HG02870 (cell line): ENCODE measurements at regions not wholly inside any gene's neighbourhood (a gene's known extent, or its start where the extent isn't known, plus 50 kb on each side); places are given as distances from the start of the nearest gene placed in this dataset.

Experiments
- ATAC-seq: cut with Tn5 transposase; IDR thresholded peaks from one replicate; pipeline ENCODE4 v1.9.1; 2021; ENCODE audit warnings: mild to moderate bottlenecking, moderate library complexity; ENCODE audit not compliant: unreplicated experiment

DNA sequence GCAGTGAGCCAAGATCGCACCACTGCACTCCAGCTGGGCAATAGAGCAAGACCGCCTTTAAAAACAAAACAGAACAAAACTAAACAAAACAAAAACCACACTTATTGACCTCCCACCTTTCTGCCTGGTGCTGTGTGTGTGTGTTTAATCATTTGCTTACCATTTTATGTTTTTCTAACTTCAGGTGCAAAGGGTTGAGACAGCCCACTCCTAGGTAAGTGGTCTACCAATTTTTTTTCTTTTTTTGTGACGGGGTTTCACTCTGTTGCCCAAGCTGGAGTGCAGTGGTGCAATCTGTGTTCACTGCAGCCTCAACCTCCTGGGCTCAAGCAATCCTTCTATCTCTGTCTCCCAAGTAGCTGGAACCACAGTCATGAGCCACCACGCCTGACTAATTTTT, 65.8 kb downstream of the SALL1 start:
- no peak for ATAC-seq

DNA sequence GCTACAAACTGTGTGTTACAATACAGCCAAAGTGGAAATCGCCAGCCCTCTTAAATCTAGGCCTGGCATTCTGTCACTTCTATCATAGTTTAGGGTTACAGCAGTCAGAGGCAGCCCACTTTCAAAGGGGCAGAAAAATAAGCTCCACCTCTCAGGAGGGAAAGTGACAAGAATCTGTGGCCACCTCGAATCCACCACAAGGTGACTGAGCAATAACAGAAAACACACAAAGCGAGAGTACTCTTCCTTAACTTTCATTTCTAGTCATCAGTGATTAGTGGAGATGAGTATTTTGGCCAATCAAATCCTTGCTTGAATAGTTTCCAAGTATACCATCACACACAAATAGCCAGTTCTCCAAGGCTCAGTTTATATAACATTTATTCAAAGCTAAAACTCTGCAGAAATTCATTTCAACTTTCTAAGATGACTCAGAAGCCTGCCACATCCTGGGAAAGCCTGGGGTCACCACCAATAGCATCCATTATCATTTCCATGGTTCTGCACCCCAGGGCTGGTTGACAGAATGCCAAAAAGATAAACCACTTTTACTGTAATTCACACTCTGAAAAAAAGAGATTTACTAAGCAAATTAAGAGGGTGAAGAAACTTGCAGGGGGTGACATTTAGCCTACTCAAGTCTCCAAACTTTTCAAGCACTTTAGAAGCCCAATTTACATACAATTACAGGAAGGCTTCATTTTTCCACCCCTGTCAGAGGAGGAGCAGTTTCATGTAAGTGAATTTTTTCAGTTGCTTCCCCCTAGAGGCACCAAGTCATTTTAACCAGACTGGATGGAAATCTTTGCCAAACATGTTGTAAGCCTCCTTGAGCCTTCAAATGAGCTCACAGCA, 66.8 kb downstream of the SALL1 start:
- no peak for ATAC-seq

DNA sequence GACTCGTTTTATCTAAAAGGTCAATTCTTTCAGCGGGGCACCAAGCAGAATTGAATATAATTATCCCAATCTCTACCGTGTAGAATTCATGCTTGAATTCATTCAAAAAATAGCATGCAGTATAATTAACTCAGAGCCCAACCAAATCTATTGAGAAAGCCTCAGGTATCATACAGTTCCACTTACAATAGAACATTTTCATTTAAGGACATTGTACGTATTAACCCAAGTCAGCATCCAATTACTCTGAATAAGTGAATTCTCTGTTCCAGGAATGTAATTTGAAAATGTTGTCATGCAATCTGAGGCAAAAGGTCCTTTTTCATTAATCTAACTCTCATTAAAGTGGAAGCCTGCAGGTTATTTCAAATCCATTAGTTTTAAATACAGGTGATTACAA, 78.5 kb downstream of the SALL1 start:
- ATAC-seq: no peak

- no peak for ATAC-seq
Observed at GRCh38 chr16:51071326-51071725, 79.7 kb downstream of the SALL1 start.

- no peak for ATAC-seq
Observed at GRCh38 chr16:51067352-51067751, 83.7 kb downstream of the SALL1 start.

DNA sequence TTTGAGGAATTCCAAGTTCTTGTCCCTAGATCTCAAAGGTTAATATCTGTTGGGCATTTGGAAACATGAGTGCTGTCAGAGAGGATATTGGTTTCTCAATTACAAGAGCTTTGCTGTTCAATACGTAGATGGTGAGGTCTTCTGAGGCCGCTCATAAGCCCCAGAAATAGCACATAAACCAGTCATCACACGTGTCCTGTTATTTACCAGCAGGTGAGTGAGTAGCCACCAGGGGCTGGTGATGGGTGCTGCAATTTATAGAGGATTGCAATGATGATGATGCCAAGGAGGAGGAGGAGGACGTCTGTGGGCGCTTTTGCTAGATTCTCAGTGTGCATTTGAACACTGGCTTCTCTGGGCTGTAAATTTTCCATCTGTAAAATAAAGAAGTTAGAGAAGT, 89.0 kb downstream of the SALL1 start:
- ATAC-seq: no peak

DNA sequence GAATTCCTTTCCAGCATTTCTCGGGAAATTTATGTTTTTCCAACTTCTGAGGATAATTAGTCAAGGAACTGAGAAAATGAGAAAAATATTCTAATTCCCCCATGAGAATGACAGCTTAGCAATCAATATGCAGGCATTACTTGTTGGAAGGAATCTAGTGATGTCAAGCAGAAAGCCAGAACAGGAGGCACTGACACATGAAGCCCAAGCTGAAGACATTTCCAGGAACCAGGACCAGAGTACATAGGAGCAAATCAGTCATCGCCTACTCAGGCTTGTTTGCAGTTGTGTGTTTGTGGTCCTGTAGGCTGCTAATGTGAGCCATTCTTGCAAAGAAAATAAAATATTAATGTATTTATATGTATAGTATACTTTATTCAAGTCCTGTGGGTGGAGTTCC, 89.7 kb downstream of the SALL1 start:
- no peak for ATAC-seq

GRCh38 chr16:51057969-51058337, 93.1 kb downstream of the SALL1 start:
- ATAC-seq: no peak

DNA sequence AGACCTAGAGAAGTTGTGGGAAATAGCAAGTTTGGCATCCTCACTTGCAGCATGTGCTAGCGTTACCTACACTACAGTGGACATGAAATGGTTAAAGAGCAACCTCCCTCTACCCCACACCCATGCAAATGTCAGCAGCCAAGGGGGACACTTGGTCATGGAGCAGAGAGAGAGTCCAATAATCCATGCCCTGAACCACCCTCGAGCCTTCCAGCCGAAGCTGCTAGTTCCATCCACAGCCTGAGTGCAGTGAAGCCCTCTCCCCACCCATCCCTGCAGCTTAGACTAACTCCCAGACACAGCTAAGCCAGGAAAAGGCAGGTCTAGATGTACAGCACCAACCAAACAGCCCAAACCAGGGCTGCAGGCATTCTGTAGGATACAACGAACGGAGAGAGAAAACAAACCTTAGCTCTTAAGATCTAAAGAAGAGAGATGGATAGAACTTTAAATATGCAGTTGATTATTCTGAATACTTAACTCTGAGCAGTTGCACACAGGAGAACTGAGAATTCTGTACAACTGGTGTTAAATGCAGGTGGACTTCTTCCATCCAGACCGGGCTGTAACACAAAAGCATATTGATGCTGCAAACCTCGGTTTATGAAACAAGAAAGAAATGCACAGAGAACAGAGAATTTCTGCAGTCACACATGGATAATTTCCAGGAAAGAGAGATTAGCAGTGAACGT, 93.8 kb downstream of the SALL1 start:
- no peak for ATAC-seq

GRCh38 chr16:51056331-51056730, 94.7 kb downstream of the SALL1 start:
- ATAC-seq: no peak

DNA sequence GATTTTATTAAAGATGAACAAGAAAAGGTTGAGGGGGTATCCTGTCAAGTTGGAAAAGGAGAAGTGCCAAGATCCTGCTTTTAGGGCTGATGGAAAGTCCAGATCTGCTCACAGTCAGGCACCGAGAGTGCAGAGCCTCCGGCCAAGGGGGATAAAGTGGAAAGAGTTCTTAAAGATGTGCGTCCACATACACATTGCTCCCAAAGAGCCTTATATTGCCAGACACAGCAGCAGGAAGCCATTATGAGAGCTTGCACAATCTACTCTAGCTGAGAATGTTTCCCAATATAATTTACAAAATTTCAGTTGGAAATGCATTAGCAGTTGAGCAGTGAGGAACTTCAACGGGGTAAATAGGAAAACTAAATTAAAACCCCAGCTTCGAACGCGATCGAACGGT, 95.6 kb downstream of the SALL1 start:
- ATAC-seq: no peak

DNA sequence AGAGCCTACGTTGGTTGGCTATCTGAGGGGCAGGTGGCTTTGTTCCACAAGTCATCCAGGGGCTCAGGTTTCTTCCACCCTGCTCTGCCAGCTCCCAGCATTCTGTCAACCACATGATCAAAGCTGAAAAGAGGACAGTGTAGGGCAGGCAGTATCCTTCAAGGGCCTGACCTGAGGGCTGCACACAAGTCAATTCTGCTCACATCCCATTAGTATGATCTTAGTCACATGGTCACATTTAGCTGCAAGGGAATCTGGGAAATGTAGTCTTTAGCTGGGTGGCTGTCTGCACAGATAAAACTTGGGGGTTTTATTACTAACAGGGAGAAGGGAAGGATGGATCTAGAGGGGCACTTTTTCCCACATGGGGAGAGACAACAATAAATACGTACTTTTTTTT, 97.3 kb downstream of the SALL1 start:
- no peak for ATAC-seq

- no peak for ATAC-seq
Observed at GRCh38 chr16:51051671-51052070, 99.4 kb downstream of the SALL1 start.

GRCh38 chr16:51050377-51050706, 100.7 kb downstream of the SALL1 start:
- no peak for ATAC-seq

DNA sequence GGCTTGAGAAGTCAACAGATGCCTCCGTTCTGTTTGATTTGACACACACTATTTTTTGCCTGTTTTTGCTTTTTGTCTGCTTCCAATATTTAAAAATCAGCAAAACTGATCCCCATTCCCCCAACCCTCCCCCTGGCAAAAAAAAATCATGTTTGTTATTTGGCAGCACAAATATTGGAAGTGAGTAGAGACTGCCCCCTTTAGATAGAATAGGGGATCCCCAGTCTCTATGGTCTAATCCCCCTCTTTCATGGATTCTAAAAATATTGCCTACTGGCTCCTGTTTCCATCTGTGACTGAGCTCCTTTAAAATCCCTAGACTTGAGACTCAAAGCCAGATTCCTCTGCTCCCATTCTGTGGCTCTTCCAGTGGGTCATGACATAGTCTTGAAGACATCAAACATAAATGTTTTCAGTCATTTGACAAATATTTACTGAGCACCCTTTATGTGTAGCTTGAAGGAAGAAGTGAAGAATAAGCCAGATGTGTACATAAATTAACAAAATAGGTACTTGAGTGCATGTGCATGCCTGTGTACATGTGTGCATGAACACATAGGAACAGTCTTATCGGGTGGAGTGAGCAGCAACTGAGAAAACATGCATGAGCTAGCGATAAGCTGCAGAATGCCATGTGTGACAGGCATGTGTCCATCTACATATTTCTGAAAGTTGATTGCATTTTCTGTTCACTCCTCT, 101.2 kb downstream of the SALL1 start:
- ATAC-seq: no peak

- no peak for ATAC-seq
Observed at GRCh38 chr16:51049276-51049675, 101.8 kb downstream of the SALL1 start.

DNA sequence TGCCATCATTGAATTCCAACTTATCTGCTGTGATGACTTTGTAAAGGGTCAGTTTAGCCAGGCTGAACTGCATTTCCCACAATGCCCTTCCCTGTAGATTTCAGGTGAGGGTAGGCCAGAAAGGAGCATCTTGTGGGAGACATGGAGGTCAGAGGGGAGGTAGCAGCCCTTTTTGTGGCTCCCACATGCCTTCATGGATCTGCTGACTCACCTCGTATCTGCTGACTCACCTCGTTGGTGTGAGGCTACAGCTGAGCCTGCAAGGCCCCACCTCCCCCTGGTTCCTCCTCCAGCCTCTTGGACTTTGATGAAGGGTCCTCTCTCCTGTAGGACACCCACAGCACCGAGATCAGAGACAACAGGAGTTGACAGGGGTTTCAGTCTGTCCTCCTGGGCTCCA, 102.5 kb downstream of the SALL1 start:
- no peak for ATAC-seq

DNA sequence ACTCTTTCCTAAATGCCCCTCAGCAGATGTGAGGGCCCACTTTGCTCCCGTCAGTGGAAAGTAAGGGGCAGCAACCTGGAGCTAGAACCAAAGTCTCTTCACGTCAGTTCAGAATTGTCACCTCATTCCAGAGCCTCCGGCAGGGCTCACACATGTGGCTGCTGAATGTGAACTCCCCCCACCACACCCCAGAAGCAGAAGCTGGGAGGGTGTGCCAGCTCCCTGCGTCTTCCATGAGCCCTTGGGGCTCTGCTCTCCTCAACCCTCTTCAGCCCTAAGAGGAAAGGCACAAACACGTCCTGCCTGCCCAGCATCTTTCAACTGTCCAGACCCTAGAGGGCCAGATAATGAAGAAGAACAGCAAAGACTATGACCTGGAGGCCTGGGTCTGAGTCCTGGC, 105.3 kb downstream of the SALL1 start:
- no peak for ATAC-seq

GRCh38 chr16:51045186-51045585, 105.9 kb downstream of the SALL1 start:
- ATAC-seq: no peak

GRCh38 chr16:51041546-51041945, 109.5 kb downstream of the SALL1 start:
- no peak for ATAC-seq

GRCh38 chr16:51040637-51041036, 110.4 kb downstream of the SALL1 start:
- no peak for ATAC-seq
